DMS53 treated with DMSO at 0.1 percent for 48 hours (cell line): ENCODE measurements at regions not wholly inside any gene's neighbourhood (a gene's known extent, or its start where the extent isn't known, plus 50 kb on each side); places are given as distances from the start of the nearest gene placed in this dataset.
"Not testable (repeated sequence)": the region's sequence is repeated elsewhere in the genome, so short reads cannot be mapped to it uniquely, and the experiment has no call there.

Experiments used
- DNase-seq: peaks from one replicate; lab custom pipeline; 2025; ENCODE audit not compliant: unreplicated experiment; lab: John Stamatoyannopoulos, UW

DNA sequence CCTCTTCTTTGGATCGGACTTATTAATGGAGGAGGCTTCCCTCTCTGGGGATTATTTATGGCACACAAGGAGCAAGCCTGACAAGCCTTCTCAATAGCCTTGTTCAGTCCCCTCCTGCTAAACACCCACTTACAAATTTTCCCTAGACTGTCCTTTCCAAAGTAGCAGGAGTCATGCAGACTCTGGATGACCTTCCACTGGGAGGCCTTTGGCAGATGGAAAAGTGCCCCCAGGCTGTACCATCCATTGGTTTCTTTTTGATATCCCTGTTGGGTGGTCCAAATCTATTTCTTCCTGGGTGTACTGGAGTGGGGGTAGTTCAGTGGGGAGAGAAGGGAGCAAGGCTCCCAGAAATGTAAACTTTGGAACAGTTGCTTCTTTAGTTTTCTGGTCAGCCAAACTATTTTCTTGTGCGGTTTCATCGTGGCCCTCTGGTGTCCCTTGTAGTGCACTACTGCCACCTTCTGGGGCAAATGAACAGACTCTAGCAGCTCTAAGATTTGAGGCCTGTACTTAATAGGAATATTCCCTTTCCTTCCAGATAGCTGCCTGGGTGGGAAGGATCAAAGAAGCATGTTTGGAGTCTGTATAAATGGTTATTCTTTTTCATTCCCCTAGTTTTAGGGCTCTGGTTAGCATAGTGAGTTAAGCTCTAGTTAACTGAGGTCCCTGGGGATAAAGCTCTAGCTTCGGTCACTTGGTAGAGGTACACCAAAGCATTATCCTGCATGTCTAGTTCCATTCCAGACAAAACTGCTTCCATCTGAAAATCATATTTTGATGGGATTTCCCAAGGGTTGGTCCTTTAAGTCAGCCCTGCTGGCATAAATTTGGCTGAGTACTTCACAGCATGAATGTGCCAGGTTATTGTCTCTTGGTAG is 409.5 kb downstream of the SLC6A15 start:
- peak; percentile 76 for DNase-seq

DNA sequence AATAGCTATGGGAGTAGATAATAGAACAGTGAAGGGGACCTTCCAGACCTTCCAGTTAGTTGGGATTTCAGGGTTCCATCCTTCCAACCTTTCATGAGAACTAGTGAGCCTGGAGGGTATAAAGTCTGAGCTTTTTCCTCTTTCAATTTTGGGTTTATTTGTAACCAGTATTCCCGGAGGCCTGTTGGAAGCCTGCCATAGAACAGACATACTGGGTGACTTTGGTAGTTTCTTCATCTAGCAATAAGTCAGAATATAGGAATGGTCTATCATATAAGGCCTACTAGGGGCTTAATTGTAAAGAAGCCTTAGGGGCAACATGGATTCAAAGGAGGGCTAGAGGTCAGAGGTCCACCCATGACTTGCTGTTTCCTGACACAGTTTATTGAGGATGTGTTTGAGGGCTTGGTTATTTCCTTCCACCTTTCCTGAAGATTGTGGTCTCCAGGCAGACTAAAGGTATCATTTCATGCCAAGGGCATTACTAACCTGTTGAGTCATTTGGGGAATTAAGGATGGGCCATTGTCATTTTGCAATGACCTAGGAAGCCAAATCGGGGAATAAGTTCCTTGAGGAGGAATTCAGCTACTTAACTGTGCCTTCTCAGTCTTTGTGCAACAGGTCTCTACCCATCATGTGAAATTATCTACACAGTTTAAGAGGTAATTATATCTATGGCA is 410.3 kb downstream of the SLC6A15 start:
- no peak for DNase-seq

DNA sequence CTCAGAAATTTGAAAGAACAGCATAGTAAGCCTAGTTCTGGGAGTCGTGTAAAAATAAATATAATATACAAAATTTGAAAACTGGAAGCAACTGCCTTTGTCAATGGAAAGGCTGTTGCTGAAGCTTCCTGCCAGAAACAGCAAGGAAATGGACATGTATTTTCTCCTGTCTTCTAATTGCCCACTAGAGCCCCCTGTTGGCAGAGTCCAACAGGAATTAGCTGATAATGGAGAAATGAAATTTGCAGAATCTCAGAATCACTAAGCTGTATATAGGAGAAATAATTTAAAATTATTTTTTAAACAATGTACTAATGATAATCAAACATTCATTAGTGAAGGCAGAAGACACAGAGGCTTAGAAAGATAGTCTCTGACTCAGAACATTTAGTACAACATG is 414.8 kb downstream of the SLC6A15 start:
- DNase-seq, result peak; percentile 41

DNA sequence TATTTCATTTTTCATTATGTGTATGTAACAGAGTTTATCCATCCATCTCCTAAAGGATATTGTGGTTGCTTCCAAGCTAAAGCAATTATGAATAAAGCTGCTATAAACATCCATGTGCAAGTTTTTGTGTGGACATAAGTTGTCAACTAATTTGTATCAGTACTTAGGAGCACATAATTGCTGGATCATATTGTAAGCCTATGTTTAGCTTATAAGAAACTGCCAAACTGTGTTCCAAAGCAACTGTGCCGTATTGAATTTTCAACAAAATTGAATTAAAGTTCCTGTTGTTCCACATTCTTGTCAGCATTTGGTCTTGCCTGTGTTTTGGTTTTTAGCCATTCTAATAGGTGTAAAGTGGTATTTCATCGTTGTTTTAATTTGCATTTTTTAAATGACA is 416.9 kb downstream of the SLC6A15 start:
- no peak for DNase-seq

DNA sequence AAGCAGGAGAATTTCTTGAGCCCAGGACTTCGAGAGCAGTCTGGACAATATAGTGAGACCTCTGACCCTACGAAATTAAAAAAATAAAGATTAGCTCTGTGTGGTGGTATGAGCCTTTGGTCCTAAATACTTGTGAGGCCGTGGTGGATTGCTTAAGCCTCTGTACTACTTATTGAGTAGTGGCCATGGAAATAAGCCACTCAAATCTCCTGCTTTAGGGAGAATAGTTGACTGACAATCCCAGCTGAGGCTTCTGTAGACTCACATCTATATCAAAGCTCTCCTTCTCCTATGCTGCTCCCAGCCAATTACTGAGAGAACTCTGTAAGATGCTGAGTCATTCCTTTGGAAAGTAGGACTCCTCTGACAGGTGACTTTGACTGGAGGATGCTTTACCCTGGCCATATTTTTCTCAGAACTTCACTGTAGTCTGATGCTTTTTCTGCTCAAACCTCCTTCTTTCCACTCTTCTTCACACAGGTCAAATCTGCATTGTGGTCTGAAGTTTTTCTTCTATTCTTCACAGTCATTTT is 420.2 kb downstream of the SLC6A15 start:
- DNase-seq, result no peak

DNA sequence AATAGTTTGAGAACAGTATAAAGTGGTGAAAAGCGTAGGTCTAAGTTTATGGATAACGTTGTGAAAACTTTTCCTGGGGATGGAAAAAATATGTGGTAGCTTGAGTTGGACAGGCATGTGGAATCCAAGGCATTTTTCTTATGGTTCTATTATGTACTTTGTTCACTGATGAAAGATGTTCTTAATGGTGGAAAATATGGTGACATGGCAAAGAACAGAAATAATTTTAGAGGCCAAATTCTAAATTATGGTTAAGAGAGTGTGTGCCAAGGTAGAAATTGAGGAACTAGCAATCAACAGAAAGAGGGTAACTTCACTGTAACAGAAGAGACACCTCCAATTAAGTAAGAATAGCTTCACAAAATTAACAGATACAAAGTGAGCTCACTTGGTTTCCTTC is 427.8 kb downstream of the SLC6A15 start:
- no peak for DNase-seq

DNA sequence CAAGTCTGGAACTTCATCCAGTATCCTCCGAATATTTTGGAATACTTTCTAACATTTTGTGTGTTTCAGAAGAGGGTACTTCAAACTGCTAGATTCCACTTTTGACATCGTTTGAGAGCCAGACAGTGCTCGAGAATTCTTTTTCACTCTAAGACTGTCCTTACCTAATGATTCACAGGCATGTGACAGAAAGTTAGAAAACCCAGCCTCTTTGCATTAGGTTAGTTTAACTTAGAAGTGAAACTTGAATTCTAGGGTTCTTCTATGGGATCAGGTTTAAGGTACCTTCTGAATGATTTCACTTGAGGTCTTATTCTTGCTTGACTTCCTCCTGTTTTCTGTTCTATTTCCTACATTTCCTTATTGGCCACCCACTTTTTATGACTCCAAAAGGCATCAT is 431.8 kb downstream of the SLC6A15 start:
- no peak for DNase-seq

DNA sequence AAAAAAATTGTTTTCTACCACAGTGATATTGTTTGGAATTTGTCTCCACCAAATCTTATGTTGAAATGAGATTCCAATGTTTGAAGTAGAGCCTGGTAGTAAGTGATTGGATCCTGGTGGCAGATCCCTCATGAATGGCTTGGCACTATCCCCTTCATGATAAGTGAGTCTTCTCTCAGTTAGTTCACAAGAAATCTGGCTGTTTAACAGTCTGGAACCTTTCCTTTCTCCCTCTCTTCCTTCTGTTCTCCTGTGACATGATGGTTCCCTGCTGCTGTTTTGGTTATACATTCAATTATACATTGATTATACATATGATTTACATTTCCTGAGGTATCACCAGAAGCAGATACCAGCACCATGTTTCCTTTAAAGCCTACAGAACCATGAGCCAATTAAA is 442.2 kb downstream of the SLC6A15 start:
- DNase-seq, result no peak

DNA sequence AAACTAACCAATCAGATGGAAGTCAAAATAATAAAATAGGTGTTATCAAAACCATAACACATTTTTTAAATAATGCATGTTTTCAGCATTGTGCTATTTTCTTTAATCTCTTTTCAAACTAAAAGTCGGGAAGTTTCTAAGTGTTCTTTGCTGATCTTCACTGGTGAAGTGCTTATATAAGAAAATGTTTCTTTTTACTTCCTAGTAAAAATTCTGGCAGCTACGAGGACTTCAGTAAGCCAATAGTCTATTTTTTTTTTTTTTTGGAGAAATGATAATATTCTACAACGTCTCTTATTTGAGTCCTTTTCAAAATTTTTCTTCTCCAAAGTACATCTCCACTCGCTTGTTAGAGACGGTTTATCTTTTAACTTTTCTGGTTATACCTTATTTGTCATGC is 448.0 kb downstream of the SLC6A15 start:
- DNase-seq, result no peak

DNA sequence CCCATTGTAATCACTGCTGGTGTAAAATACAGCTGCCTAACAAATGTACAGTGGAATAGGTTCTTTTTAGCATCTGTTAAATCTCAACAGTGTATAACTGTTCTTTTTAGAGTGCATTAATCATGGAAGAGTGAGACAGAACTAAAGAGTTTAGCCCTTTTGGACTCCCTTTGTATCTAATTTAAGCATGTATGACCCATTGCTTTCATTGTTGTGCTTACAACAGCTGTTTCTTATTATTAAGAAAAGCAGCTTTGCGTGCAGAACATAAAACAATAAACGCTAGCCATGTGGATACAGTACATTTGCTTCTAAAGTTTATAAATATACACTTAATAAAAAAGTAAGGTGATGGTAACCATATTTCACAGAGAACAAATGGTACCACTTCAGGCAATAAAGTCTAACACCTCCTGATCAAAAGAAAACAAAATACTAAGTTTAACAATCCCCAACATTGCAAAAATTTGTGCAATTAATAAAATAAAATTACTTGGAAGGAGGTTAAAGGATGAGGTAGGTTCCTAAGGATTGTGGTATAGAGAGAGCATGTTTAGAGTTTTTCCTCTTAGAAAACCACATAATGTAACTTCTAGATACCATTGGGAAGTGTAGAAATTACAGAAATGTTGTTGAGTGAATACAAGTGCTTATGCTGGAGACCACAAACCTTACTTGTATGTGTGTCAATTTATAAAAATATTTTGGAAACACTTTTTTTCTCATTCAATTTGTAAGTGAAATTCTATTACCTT is 448.7 kb downstream of the SLC6A15 start:
- no peak for DNase-seq

DNA sequence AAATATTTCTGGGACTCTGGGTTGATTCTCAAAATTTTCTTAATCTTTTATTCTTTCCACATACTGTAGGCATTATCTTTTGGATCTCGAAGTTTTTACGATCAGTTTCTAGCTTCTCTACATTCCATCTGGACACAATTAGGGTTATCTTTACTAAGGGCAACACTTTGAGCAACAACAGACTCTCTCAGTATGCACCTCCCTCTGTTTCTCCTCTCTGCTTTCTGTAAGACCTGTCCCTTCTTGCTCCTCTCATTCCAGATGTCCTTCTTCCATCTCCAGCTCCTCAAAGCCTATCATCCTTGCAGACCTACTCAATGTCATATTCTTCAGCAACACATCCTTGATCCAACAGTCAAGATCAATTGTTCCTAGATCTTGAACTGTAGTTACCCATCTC is 457.0 kb downstream of the SLC6A15 start:
- DNase-seq, result no peak

DNA sequence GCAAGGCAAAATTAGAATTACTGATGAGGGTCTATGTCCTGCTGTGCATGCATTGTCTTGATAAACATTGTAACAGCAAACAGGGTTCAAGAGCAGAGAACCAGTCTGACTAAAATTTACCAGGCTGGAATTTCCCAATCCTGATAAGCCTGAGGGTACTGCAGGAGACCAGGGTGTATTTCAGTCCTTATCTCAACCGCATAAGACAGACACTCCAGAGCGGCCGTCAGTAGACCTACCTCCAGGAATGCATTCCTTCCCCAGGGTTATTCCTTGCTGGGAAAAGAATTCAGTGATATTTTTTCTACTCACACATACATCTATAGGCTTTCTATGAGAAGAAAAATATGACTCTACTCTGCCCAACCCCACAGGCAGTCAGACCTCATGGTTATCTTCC is 466.1 kb downstream of the SLC6A15 start:
- DNase-seq, result not testable (repeated sequence)

DNA sequence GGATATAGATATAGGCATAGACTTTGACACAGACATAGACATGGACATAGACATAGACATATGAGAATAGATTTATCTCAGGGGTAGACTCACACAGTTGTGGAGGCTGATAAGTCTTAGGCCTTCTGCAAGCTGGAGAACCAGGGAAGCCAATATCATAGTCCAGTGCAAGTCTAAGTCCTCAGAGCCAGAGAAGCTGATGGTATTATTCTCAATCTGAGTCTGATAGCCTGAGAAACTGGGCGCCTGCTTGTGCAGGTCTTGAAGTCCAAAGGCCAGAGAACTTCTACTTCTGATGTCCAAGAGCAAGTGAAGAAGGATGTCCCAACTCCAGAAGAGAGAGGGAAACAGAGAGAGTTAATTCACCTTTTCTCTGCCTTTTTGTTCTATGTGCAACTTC is 476.5 kb downstream of the SLC6A15 start:
- DNase-seq, result no peak

DNA sequence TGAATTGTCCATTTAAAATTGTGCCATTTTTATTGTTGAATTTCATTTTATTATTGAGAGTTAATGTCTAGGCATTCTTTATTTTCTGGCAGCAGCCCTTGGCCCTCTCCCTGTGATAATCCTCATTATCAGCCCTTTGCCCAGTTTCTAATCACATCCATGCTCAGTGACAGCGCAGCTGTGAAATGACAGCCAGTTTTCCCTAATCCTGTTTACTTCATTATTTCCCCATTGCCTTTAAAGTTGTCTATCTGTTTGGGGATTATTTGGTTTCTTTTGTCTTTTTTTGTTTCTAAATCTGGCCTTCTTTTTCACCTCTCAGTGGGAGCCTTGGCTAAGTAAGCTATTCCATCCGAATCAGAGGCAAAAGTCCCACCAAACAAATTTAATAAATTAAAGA is 476.9 kb downstream of the SLC6A15 start:
- DNase-seq, result no peak

DNA sequence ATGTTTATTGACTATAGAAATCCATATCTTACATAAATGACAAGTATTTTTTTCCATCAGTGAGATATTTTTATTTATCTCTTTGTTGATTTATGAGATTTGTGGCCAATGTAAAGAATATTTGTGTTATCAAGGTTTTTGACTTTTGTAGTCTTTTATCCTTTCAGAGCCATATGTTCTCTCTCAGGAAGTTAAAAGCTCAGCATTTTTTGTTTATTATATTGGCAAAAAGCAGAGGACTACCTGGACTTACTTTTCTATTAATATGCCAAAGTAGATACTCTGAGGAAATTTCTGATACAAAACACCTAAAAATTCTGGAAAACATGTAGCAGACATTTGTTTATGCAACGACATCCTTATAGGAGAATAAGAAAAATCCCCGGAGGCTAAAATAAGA is 490.3 kb downstream of the SLC6A15 start:
- DNase-seq, result no peak

DNA sequence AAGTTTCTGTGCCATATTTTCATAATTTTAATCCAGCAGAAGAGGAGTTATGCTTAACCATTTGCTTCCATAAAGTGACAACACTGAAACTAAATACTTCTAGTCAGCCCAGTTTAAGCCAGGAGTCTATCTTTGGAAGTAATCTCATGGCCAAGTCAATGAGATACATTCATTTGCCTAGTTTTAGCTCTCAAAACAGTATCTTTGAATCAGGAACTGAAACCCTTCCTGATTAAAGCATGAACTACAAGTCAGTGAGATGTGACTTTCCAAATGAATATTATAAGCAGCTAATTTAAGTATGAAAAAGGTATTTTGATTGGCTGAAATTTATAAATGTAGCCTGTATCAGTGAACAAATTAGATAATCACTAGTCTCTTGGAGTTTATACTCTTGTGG is 491.5 kb downstream of the SLC6A15 start:
- no peak for DNase-seq

DNA sequence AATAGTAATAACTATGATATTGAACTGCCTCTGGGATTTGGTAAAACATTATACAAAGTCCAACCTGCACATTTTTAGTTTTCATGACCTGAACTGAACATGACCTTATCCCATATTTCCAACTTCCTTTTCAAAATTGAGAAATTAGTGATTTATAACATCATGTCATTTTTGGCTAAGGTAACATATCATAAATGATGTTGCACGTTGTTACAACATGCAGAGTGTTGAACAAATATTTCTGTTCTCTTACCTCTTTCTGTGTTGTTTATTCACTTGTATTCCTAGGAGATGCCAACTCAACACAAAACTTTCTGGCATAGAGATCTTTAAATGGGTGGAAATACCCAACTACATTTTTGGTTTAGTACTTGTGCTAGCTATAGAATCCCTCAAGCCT is 496.0 kb downstream of the SLC6A15 start:
- no peak for DNase-seq

DNA sequence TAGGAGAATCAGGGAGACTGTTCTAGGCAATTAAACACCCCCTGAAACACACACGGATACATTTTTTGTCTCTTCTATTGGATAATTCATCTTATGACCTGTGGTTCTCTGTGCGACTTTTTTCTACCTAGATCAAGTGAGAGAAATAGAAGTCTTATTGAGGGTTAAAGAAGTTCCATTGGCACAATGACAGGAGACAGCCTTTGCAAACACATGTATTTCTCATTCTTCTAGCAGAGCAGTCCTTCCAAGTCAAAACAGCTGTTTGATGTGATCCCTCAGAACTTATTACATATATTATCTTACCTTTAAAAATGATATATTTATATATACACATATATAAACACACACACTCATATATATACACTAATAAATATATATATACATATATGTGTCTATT is 496.7 kb downstream of the SLC6A15 start:
- DNase-seq, result no peak

DNA sequence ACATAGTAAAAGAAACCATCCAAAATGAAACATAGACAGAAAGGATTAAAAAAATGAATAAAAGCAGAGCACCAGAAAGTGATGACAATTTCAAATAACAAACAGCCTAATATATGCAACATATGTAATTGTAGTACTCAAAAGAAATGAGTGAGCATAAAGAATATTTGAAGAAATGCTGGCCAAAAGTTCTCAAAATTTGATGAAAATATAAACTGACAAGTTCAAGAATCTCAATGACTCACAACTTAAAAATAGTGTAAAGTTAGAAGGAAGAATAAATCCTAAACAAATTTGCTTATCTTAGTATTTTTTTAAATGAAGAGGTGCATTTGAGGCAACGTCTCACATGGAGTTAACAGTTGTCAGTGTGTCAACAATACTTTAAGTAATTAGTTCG is 498.9 kb downstream of the SLC6A15 start:
- DNase-seq, result no peak

DNA sequence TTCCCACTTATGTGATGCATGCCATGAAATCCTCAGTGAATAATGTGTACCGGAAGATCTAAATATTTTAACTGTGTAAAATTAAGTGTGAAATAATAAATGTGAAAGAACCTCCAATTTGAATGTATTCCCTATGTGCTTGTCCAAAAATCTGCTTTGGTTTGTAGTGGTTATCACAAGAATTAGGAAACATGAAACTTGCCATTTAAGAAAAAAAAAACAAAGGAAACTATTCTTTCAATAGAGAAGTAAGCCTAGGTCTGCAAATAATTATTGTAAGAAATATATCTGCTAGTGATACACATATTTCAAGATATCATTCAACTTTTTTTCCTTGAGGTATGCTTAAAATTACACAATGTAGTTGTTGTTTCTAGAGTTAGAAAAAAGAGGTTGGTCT is 500.4 kb downstream of the SLC6A15 start:
- DNase-seq, result no peak

DNA sequence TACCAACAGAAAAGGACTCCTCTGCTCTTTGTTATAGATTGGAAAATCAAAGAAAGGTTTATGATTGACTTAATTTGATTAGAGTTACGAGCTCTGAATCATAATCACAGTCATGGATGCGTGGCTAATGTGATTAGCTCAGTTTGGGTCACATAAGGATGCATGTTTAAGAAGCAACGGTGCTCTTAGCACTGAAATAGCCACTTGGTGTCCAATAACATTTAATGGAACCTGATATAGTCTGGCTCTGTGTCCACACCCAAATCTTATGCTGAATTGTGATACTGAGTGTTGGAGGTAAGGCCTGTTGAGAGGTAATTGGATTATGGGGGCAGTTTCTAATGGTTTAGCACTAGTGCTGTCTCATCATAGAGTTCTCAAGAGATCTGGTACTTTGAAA is 501.6 kb downstream of the SLC6A15 start:
- DNase-seq, result no peak

DNA sequence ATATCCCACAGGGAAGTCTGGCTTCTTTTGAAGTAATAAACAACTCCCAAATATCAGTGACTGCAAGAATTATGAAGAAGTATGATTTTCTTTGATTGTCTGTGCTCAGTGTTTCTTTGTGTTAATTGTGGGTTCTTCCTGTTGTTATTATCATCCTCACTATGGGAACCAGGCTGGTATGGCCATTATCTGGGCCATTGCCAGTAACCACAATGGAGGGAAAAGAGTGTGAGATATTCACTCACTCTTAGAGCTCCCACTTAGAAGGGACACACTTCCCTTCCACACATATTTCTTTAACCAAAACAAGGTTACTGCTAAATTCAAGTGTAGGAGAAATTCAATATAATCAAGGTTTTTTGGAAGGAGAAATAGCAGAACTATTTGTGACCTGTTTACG is 503.7 kb downstream of the SLC6A15 start:
- no peak for DNase-seq
